Effector memory CD8-positive, alpha-beta T cell (primary cell): ENCODE measurements at regions not wholly inside any gene's neighbourhood (a gene's known extent, or its start where the extent isn't known, plus 50 kb on each side); places are given as distances from the start of the nearest gene placed in this dataset.
A peak's percentile ranks its signal among the peaks of the same experiment; 100 is the strongest.

ENCODE experiments used
- ATAC-seq: fragments of 150-1000 bp; cut with Tn5 transposase; replicated peaks from 2 replicates; pipeline ENCODE4 v1.10.0; 2021; ENCODE audit warnings: mild to moderate bottlenecking, moderate library complexity
- DNase-seq, 3 experiments: peaks; one replicate each; pipeline ENCODE4 v3.0.0; 2021
- H3K27ac Mint-ChIP-seq, 2 donors: one replicate each; pipeline ENCODE4 v1.8.0; 2022; ENCODE audit warnings: mild to moderate bottlenecking in 2 of 2, mixed read lengths in 2 of 2, moderate library complexity in 2 of 2
- H3K27me3 Mint-ChIP-seq, 2 donors: one replicate each; pipeline ENCODE4 v1.8.0; 2022; ENCODE audit warnings: mixed read lengths in 2 of 2
- H3K36me3 Mint-ChIP-seq: one replicate; pipeline ENCODE4 v1.8.0; 2022; ENCODE audit warnings: mild to moderate bottlenecking, moderate library complexity, mixed read lengths; ENCODE audit not compliant: insufficient read depth
- H3K4me1 Mint-ChIP-seq, 2 donors: one replicate each; pipeline ENCODE4 v1.8.0; 2022; ENCODE audit warnings: low read depth in 2 of 2, mixed read lengths in 2 of 2
- H3K4me3 Mint-ChIP-seq, 2 donors: one replicate each; pipeline ENCODE4 v1.8.0; 2022; ENCODE audit warnings: mild to moderate bottlenecking in 2 of 2, mixed read lengths in 2 of 2, moderate library complexity in 2 of 2
- H3K9me3 Mint-ChIP-seq, 2 donors: one replicate each; pipeline ENCODE4 v1.8.0; 2022; ENCODE audit warnings: mixed read lengths in 2 of 2

DNA sequence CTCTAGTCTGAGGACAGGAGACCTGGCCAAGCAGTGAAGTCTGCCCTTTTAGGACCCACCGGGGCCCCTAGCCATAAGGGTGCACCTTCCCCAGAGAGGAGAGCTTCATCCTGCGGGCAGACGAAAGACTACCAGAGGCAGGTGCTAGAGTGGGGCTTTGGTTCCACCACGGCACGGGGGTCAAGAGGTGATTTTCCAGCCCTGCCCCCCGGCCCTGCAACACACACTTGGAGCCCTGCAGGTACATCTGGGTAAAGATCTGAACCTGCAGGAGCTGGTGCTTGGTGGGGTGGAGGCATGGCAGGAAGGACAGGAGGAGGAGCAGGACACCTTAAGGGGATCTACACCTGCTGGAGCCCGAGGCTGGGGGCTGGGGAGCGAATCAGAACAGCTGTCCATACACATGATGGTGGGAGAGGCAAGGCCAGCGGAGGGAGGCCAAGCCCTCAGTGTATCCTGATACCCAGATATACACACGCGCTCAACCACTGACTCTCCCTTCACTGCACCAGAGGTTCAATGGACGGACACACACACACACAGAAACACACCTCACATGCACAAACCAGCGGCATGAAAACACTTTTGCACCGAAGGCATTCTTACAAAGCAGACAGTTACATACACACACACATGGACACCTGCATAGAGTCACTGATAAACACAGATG is 98.4 kb upstream of the MVB12B start:
- ATAC-seq (no peak), DNase-seq (no peak)
- Mint-ChIP-seq H3K27ac (no peak overlapping the region), H3K4me3 (no peak overlapping the region), H3K27me3 (peaks cover 64 to 95% of the 10 kb centered on the region in 2 donors), H3K36me3 (peaks cover 3% of the 10 kb centered on the region), H3K9me3 (no peaks in the 10 kb centered on the region), H3K4me1 (peaks cover 0 to 11% of the 10 kb centered on the region in 2 donors)

DNA sequence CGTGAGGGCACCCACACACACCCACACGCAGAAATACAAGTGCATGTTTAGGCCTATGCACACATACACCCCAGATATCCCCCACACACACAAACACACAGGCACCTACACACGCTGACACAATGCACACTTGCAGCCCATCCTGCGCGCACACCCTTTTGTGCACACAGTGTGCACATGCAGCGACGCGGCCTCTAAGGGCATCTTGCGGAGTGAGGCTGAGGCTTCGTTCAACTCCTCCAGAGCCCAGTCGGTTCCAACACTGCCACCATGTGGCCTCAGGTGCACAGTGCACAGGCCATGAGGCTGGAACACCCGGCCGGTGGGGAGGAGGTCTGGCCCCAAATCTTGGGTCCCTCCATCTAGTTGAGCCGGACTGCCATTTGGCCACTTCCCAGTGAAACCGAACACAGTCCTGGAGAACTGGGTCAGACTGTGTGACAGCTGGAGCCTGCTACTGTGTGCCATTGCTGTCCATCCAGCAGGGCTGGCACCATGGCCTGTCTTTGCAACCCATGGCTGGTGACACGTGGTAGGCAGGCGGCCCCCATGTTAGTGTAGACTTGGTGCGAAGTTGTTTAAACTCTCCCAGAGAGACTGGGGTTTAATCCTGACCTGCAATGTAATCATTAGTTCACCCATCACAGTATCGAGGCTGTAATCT is 97.7 kb upstream of the MVB12B start:
- H3K4me3 Mint-ChIP-seq: no peak overlapping the region

GRCh38 chr9:126229501-126229900 is 97.1 kb upstream of the MVB12B start:
- no peak for ATAC-seq
- H3K27ac Mint-ChIP-seq: no peak overlapping the region
- no peaks in the 10 kb centered on the region for H3K9me3 Mint-ChIP-seq
- H3K4me1 Mint-ChIP-seq: peaks cover 0 to 9% of the 10 kb centered on the region in 2 donors
- no peak overlapping the region for H3K4me3 Mint-ChIP-seq
- DNase-seq: no peak
- peaks cover 57 to 88% of the 10 kb centered on the region in 2 donors for H3K27me3 Mint-ChIP-seq
- H3K36me3 Mint-ChIP-seq: peaks cover 3% of the 10 kb centered on the region

More for the DNA sequence above, 97.7 kb upstream of the MVB12B start:
- Mint-ChIP-seq H3K9me3 (no peaks in the 10 kb centered on the region), H3K27ac (no peak overlapping the region), H3K4me1 (peaks cover 0 to 10% of the 10 kb centered on the region in 2 donors), H3K27me3 (peaks cover 63 to 94% of the 10 kb centered on the region in 2 donors), H3K36me3 (peaks cover 3% of the 10 kb centered on the region)
- peak; percentile 49 to 62 (median 58) for DNase-seq
- peak; percentile 86 for ATAC-seq

DNA sequence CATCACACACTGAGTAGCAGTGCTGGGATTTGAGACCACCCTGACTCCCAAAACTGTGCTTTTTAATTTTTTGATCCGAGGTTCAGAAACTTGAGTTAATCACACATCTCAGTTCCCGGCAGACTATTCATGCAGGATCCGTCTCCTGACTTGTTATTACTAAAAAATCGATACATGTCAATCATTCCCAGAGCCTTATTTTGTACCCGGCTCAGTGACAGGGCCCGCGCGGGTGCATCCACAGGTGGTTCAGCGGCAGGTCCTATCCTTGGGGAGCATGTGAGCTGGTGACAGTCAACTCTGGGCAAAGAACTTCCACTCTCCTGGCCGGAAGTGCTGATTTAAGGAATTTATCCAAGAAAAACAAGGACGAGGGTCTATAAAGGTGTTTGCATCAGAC is 95.9 kb upstream of the MVB12B start:
- Mint-ChIP-seq H3K4me3 (no peak overlapping the region), H3K27me3 (peaks cover 46 to 76% of the 10 kb centered on the region in 2 donors), H3K4me1 (peaks cover 0 to 9% of the 10 kb centered on the region in 2 donors), H3K36me3 (peaks cover 3% of the 10 kb centered on the region), H3K27ac (no peak overlapping the region), H3K9me3 (no peaks in the 10 kb centered on the region)
- no peak for ATAC-seq
- DNase-seq: no peak

DNA sequence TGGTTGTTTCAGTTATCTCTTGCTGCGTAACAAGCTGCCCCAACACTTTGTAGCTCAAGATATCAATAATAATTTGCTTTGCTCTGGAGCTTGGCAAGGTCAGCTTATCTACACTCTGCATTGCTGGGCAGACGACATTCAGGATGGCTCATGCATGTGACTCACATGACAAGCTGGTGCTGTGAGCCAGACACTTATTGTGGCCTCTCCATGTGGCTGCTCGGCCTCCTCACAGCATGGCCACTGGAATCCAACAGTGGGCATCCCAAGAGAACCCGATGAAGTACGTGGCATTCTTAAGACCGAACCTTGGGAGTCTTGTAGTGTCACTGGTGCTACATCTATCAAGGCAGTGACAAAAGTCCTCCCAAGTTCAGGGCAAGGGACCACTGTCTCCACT is 94.2 kb upstream of the MVB12B start:
- H3K9me3 Mint-ChIP-seq: no peaks in the 10 kb centered on the region
- H3K4me1 Mint-ChIP-seq: peaks cover 0 to 9% of the 10 kb centered on the region in 2 donors
- H3K4me3 Mint-ChIP-seq: no peak overlapping the region
- ATAC-seq: no peak
- H3K36me3 Mint-ChIP-seq: peaks cover 2% of the 10 kb centered on the region
- H3K27me3 Mint-ChIP-seq: peaks cover 30 to 66% of the 10 kb centered on the region in 2 donors
- DNase-seq: no peak
- H3K27ac Mint-ChIP-seq: no peak overlapping the region

DNA sequence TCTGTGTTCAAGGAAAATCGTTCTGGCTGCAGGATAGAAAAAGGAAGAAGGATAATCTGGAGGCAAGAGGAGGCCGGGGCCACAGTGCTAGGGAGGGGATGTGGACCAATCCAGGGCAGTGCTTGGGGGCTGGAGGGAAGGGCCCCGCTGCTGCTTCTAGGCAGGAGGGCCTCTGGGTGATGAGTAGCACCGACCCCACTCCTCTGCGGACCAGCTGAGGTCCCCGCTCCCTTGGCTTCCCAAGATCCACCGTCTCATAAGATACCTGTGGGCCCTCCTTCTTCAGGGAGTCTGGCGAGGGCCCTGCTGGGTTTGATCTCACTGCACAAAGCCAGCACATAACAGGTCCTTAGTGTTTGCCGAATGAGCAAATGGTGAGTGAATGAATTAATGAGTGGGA is 93.5 kb upstream of the MVB12B start:
- no peaks in the 10 kb centered on the region for H3K36me3 Mint-ChIP-seq
- no peaks in the 10 kb centered on the region for H3K9me3 Mint-ChIP-seq
- no peak overlapping the region for H3K4me3 Mint-ChIP-seq
- H3K27me3 Mint-ChIP-seq: peaks cover 34 to 66% of the 10 kb centered on the region in 2 donors
- ATAC-seq (no peak), DNase-seq (no peak)
- no peak overlapping the region for H3K27ac Mint-ChIP-seq
- peaks cover 0 to 8% of the 10 kb centered on the region in 2 donors for H3K4me1 Mint-ChIP-seq

GRCh38 chr9:126233913-126234525 is 92.6 kb upstream of the MVB12B start:
- peaks cover 43 to 64% of the 10 kb centered on the region in 2 donors for H3K27me3 Mint-ChIP-seq
- no peak for ATAC-seq
- H3K4me3 Mint-ChIP-seq: no peak overlapping the region
- H3K9me3 Mint-ChIP-seq: no peaks in the 10 kb centered on the region
- H3K36me3 Mint-ChIP-seq: no peaks in the 10 kb centered on the region
- H3K4me1 Mint-ChIP-seq: no peaks in the 10 kb centered on the region
- DNase-seq: no peak
- no peak overlapping the region for H3K27ac Mint-ChIP-seq

DNA sequence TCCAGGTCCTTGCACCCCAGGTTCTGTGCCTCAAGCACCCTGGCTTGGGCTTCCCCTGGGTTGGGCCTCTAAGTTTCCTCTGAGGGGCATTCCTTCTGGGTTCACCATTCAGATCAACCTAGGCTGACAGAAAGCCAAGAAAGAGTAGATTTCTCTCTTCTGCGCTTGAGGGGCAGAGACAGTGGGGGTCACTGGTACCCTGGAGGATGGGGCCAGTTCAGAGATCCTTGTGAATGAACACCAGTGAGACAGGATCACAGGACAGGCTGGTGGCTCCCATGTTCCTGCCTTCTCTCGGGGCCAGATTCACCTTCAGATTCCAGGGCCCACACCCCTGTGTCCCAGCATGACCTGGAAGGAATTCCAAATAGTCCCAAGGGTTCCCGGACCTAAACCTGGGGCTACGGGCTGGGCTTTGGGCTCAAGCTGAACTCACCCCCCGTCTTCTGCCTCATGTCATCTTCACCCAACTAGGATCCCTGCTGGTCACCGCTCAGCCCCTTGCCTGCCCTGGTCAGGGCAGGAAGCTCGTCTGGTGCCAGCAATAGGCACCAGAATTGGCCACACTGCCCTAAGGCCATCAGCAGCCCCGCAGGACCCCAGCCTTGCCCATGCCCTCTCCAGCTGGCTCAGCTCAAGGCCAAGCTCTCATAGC is 91.8 kb upstream of the MVB12B start:
- Mint-ChIP-seq H3K27ac (no peak overlapping the region), H3K27me3 (peaks cover 37 to 56% of the 10 kb centered on the region in 2 donors), H3K9me3 (no peaks in the 10 kb centered on the region), H3K4me1 (no peaks in the 10 kb centered on the region), H3K4me3 (no peak overlapping the region), H3K36me3 (no peaks in the 10 kb centered on the region)
- ATAC-seq (no peak), DNase-seq (no peak)

- peaks cover 33 to 48% of the 10 kb centered on the region in 2 donors for H3K27me3 Mint-ChIP-seq
- H3K27ac Mint-ChIP-seq: no peak overlapping the region
- no peaks in the 10 kb centered on the region for H3K4me1 Mint-ChIP-seq
Measured at GRCh38 chr9:126235336-126236243, 91.0 kb upstream of the MVB12B start.

GRCh38 chr9:126236273-126236672 is 90.4 kb upstream of the MVB12B start:
- Mint-ChIP-seq H3K27ac (no peak overlapping the region), H3K9me3 (no peaks in the 10 kb centered on the region), H3K36me3 (no peaks in the 10 kb centered on the region), H3K4me1 (no peaks in the 10 kb centered on the region), H3K4me3 (no peak overlapping the region), H3K27me3 (peaks cover 28 to 44% of the 10 kb centered on the region in 2 donors)
- ATAC-seq (no peak), DNase-seq (no peak)

More at GRCh38 chr9:126235336-126236243, 91.0 kb upstream of the MVB12B start:
- H3K9me3 Mint-ChIP-seq: no peaks in the 10 kb centered on the region
- ATAC-seq (no peak), DNase-seq (no peak)
- no peak overlapping the region for H3K4me3 Mint-ChIP-seq
- H3K36me3 Mint-ChIP-seq: no peaks in the 10 kb centered on the region

DNA sequence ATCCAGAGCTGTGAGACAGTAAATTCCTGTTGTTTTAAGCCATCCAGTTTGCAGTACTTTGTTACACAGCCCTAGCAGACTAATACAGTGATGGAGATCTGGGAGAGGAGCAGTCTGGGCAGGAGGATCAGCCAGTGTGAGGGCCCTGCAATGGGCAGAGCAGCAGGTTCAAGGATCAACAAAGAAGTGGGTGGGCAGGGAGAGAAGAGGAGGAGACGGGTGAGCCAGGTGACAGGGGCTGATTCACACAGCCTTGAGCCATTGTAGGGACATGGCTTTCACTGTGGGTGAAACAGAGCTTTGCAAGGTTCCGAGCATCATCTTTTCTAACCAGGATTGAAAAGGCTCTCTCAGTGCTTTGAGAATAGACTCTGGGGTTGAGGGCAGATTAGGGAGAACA is 88.2 kb upstream of the MVB12B start:
- ATAC-seq (no peak), DNase-seq (no peak)
- peaks cover 20 to 25% of the 10 kb centered on the region in 2 donors for H3K27me3 Mint-ChIP-seq
- no peaks in the 10 kb centered on the region for H3K4me1 Mint-ChIP-seq
- H3K4me3 Mint-ChIP-seq: no peak overlapping the region
- no peaks in the 10 kb centered on the region for H3K9me3 Mint-ChIP-seq
- no peak overlapping the region for H3K27ac Mint-ChIP-seq
- no peaks in the 10 kb centered on the region for H3K36me3 Mint-ChIP-seq

DNA sequence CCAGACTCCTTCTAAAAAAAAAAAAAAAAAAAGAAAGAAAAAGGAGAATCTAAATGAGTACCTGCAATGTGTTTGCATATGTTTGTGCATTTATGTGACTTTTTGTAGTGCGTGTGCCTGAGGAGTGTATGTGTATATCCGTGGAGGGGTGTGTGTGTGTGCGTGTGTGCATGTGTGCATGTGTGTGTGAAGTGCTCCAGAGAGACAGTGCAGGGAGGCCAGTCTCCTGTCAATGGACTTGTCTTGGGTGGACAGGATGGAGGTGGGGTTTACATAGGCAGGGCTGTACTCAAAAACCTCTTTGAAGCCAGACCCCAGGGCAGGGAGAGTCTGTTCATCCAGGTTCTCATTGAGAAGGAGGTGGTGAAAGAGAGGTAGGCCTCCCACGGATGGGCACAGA is 87.1 kb upstream of the MVB12B start:
- Mint-ChIP-seq H3K27me3 (peaks cover 21 to 23% of the 10 kb centered on the region in 2 donors), H3K4me3 (no peak overlapping the region), H3K9me3 (peaks cover 2% of the 10 kb centered on the region in 2 donors), H3K4me1 (no peaks in the 10 kb centered on the region), H3K36me3 (no peaks in the 10 kb centered on the region), H3K27ac (no peak overlapping the region)
- no peak for ATAC-seq
- DNase-seq: no peak

- no peak for ATAC-seq
Measured at GRCh38 chr9:126240835-126241234, 85.8 kb upstream of the MVB12B start.

More at GRCh38 chr9:126240835-126241234, 85.8 kb upstream of the MVB12B start:
- Mint-ChIP-seq H3K27ac (no peak overlapping the region), H3K4me1 (no peaks in the 10 kb centered on the region), H3K27me3 (peaks cover 30 to 35% of the 10 kb centered on the region in 2 donors), H3K9me3 (peaks cover 2 to 8% of the 10 kb centered on the region in 2 donors), H3K4me3 (no peak overlapping the region), H3K36me3 (no peaks in the 10 kb centered on the region)
- DNase-seq: no peak
